ENCODE measurements at regions not wholly inside any gene's neighbourhood (a gene's known extent, or its start where the extent isn't known, plus 50 kb on each side); places are given as distances from the start of the nearest gene placed in this dataset.

DNA sequence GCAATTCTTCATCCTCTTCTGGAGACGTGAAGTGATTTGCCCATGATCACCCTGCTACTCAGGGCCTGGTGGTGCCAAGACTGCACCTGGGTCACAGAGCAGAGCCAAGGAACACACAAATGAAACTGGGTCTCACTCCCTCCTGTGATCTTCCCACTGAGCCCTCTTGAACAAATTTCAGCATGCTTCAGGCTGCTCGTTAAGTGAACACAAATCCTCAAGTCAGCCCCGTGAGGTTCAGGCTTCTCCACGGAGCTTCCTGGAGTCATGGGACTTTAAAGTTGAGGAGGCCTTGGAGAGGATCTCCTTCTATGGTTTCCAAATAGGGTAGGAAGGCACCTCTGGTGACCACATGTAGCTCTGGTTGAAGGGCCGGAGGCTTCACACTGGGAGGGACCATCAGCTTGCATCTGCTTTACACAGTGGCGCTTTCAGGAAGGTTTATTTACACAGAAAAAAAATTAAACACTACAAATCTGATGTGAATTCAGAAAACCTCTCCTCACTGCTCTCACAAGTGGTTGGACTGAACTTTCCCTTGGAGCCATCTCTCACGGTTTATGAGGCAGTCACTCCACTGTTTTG lies 255.4 kb downstream of the LOXHD1 start:
- TF ChIP-seq TCF4 (CRISPR knock-in tag; IDR thresholded peaks at IDR 0.05; ENCODE audit: borderline replicate concordance) (no peak), POU6F1 (CRISPR knock-in tag; IDR thresholded peaks at IDR 0.05; ENCODE audit: borderline replicate concordance, low read depth) (no peak), SNAI2 (CRISPR knock-in tag; IDR thresholded peaks at IDR 0.05) (no peak), ZFP3 (CRISPR knock-in tag; IDR thresholded peaks at IDR 0.05) (no peak), ISL1 (CRISPR knock-in tag; IDR thresholded peaks at IDR 0.05) (no peak), ZNF70 (CRISPR knock-in tag; IDR thresholded peaks at IDR 0.05) (no peak), ARNTL (CRISPR knock-in tag; IDR thresholded peaks at IDR 0.05; ENCODE audit: borderline replicate concordance, low read depth) (no peak), TOX (CRISPR knock-in tag; IDR thresholded peaks at IDR 0.05; ENCODE audit: borderline replicate concordance) (no peak), RARB (CRISPR knock-in tag; IDR thresholded peaks at IDR 0.05) (no peak), PPARA (CRISPR knock-in tag; IDR thresholded peaks at IDR 0.05; ENCODE audit: borderline replicate concordance) (no peak), ZC3H10 (CRISPR knock-in tag; IDR thresholded peaks at IDR 0.05) (no peak), ZFP30 (CRISPR knock-in tag; IDR thresholded peaks at IDR 0.05) (no peak), GLIS3 (CRISPR knock-in tag; IDR thresholded peaks at IDR 0.05) (no peak), CSDC2 (CRISPR knock-in tag; IDR thresholded peaks at IDR 0.05) (no peak), ESRRG (CRISPR knock-in tag; IDR thresholded peaks at IDR 0.05) (no peak), CREB5 (CRISPR knock-in tag; IDR thresholded peaks at IDR 0.05; ENCODE audit: low read depth) (no peak), ZNF8 (CRISPR knock-in tag; IDR thresholded peaks at IDR 0.05) (no peak), OSR1 (CRISPR knock-in tag; IDR thresholded peaks at IDR 0.05) (no peak)
- TF ChIP-seq, protein P1, sequence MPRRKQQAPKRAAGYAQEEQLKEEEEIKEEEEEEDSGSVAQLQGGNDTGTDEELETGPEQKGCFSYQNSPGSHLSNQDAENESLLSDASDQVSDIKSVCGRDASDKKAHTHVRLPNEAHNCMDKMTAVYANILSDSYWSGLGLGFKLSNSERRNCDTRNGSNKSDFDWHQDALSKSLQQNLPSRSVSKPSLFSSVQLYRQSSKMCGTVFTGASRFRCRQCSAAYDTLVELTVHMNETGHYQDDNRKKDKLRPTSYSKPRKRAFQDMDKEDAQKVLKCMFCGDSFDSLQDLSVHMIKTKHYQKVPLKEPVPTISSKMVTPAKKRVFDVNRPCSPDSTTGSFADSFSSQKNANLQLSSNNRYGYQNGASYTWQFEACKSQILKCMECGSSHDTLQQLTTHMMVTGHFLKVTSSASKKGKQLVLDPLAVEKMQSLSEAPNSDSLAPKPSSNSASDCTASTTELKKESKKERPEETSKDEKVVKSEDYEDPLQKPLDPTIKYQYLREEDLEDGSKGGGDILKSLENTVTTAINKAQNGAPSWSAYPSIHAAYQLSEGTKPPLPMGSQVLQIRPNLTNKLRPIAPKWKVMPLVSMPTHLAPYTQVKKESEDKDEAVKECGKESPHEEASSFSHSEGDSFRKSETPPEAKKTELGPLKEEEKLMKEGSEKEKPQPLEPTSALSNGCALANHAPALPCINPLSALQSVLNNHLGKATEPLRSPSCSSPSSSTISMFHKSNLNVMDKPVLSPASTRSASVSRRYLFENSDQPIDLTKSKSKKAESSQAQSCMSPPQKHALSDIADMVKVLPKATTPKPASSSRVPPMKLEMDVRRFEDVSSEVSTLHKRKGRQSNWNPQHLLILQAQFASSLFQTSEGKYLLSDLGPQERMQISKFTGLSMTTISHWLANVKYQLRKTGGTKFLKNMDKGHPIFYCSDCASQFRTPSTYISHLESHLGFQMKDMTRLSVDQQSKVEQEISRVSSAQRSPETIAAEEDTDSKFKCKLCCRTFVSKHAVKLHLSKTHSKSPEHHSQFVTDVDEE (CRISPR knock-in tag; IDR thresholded peaks at IDR 0.05) = no peak
- TF ChIP-seq, protein P2, sequence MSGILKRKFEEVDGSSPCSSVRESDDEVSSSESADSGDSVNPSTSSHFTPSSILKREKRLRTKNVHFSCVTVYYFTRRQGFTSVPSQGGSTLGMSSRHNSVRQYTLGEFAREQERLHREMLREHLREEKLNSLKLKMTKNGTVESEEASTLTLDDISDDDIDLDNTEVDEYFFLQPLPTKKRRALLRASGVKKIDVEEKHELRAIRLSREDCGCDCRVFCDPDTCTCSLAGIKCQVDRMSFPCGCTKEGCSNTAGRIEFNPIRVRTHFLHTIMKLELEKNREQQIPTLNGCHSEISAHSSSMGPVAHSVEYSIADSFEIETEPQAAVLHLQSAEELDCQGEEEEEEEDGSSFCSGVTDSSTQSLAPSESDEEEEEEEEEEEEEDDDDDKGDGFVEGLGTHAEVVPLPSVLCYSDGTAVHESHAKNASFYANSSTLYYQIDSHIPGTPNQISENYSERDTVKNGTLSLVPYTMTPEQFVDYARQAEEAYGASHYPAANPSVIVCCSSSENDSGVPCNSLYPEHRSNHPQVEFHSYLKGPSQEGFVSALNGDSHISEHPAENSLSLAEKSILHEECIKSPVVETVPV (CRISPR knock-in tag; IDR thresholded peaks at IDR 0.05) = no peak
- ATAC-seq = no peak

GRCh38 chr18:46402396-46402795 lies 254.6 kb downstream of the LOXHD1 start:
- ATAC-seq = no peak
- TF ChIP-seq BACH2 (CRISPR knock-in tag; IDR thresholded peaks at IDR 0.05; ENCODE audit: borderline replicate concordance) (no peak), ZFP30 (CRISPR knock-in tag; IDR thresholded peaks at IDR 0.05) (no peak), ZFP3 (CRISPR knock-in tag; IDR thresholded peaks at IDR 0.05) (no peak), ZNF70 (CRISPR knock-in tag; IDR thresholded peaks at IDR 0.05) (no peak), OSR1 (CRISPR knock-in tag; IDR thresholded peaks at IDR 0.05) (no peak), TCF4 (CRISPR knock-in tag; IDR thresholded peaks at IDR 0.05; ENCODE audit: borderline replicate concordance) (no peak), ARNTL (CRISPR knock-in tag; IDR thresholded peaks at IDR 0.05; ENCODE audit: borderline replicate concordance, low read depth) (no peak), PATZ1 (CRISPR knock-in tag; IDR thresholded peaks at IDR 0.05; ENCODE audit: borderline replicate concordance) (no peak), CSDC2 (CRISPR knock-in tag; IDR thresholded peaks at IDR 0.05) (no peak)

All from SK-N-SH treated with all-trans-retinoic acid at 6 μM for 48 hours (cell line).